Right lobe of liver (tissue), 6 donors: ENCODE measurements at regions not wholly inside any gene's neighbourhood (a gene's known extent, or its start where the extent isn't known, plus 50 kb on each side); places are given as distances from the start of the nearest gene placed in this dataset.

Experiments used
- ATAC-seq, 4 donors: fragments of 200-7000 bp; cut with Tn5 transposase; one replicate each; pipeline ENCODE4 v1.9.1; 2020; ENCODE audit warnings: mild to moderate bottlenecking in 4 of 4, moderate library complexity in 4 of 4
- DNase-seq, 3 donors: peaks; one replicate each; pipeline ENCODE4 v3.0.0-alpha.2; 2020
- H3K27ac ChIP-seq, 3 donors: fragments of 200-600 bp; one replicate each; pipeline ENCODE4 v1.8.0; 2022
- H3K27me3 ChIP-seq, 2 donors: fragments of 200-600 bp; one replicate each; pipeline ENCODE4 v1.8.0; 2022
- H3K36me3 ChIP-seq, 4 donors: fragments of 200-600 bp; sonication (generic) in 1 of 4; one replicate each; pipeline versions ENCODE4 v1.5.1 to v1.8.0; 2017 to 2022; ENCODE audit warnings: control low read depth in 1 of 4
- H3K4me1 ChIP-seq, 4 donors: fragments of 200-600 bp; sonication (generic) in 1 of 4; one replicate each; pipeline versions ENCODE4 v1.5.1 to v1.8.0; 2017 to 2022; ENCODE audit warnings: control low read depth in 1 of 4
- H3K4me3 ChIP-seq, 3 donors: fragments of 200-600 bp; one replicate each; pipeline ENCODE4 v1.8.0; 2022
- H3K9me3 ChIP-seq, 4 donors: fragments of 200-600 bp; sonication (generic) in 1 of 4; one replicate each; pipeline versions ENCODE4 v1.5.1 to v1.8.0; 2017 to 2022; ENCODE audit warnings: control low read depth in 1 of 4
- POLR2A ChIP-seq: fragments of 450-650 bp; IDR thresholded peaks from one replicate; pipeline ENCODE4 v1.6.1; 2017; ENCODE audit warnings: antibody characterized with exemption, mild to moderate bottlenecking
- WGBS: methylation state at CpG from one replicate; pipeline ENCODE4 v1.1.6; 2018; ENCODE audit warnings: low coverage, low lambda C conversion rate; ENCODE audit not compliant: insufficient coverage; ENCODE audit errors: missing lambda C conversion rate; 5-methylcytosine and 5-hydroxymethylcytosine counted together
- intact Hi-C, 2 donors: fragments of 100-400 bp; cut with DNase I; formaldehyde crosslinking; loops; one replicate each; pipeline versions ENCODE4 v1.11.2 to v1.14.1; 2022
- TF ChIP-seq, protein P1 (sequence below), 4 donors: fragments of 200-600 bp in 3 of 4; fragments of 450-650 bp in 1 of 4; IDR thresholded peaks; one replicate each; pipeline versions ENCODE4 v1.5.1 to v1.8.0; 2016 to 2022; ENCODE audit warnings: antibody characterized with exemption in 4 of 4, mild to moderate bottlenecking in 2 of 4
- donor health status: DM: no; HTN: yes; CAD: no.
- donor health status: DM: no; HTN: no; CAD: no.
- donor health status: DM: no; HTN: no; CAD: no.
- donor health status: DM: no; HTN: yes; CAD: no.
- donor health status: DM: no; HTN: yes; CAD: no.

- WGBS, result 76% methylated on average over 4 of the region's 4 CpGs
- intact Hi-C loops, result no loop called here
- no peak for DNase-seq
- no peak for TF ChIP-seq POLR2A
- TF ChIP-seq, protein P1, sequence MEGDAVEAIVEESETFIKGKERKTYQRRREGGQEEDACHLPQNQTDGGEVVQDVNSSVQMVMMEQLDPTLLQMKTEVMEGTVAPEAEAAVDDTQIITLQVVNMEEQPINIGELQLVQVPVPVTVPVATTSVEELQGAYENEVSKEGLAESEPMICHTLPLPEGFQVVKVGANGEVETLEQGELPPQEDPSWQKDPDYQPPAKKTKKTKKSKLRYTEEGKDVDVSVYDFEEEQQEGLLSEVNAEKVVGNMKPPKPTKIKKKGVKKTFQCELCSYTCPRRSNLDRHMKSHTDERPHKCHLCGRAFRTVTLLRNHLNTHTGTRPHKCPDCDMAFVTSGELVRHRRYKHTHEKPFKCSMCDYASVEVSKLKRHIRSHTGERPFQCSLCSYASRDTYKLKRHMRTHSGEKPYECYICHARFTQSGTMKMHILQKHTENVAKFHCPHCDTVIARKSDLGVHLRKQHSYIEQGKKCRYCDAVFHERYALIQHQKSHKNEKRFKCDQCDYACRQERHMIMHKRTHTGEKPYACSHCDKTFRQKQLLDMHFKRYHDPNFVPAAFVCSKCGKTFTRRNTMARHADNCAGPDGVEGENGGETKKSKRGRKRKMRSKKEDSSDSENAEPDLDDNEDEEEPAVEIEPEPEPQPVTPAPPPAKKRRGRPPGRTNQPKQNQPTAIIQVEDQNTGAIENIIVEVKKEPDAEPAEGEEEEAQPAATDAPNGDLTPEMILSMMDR (IDR thresholded peaks at IDR 0.05), result no peak
- Histone ChIP-seq H3K36me3 (no peaks in the 10 kb centered on the region), H3K9me3 (no peaks in the 10 kb centered on the region), H3K4me3 (no peak overlapping the region), H3K27ac (no peak overlapping the region), H3K27me3 (no peaks in the 10 kb centered on the region), H3K4me1 (no peaks in the 10 kb centered on the region)
- ATAC-seq, result no peak
These were observed 145.0 kb downstream of the CAAP1 start for GRCh38 chr9:26747611-26748010.

GRCh38 chr9:26746357-26747072, 146.1 kb downstream of the CAAP1 start:
- no peaks in the 10 kb centered on the region for H3K4me1 ChIP-seq
- no peaks in the 10 kb centered on the region for H3K9me3 ChIP-seq
- no peaks in the 10 kb centered on the region for H3K36me3 ChIP-seq
- no peaks in the 10 kb centered on the region for H3K27me3 ChIP-seq
- 82% methylated on average over 4 of the region's 4 CpGs for WGBS
- no peak overlapping the region for H3K27ac ChIP-seq
- H3K4me3 ChIP-seq, result no peak overlapping the region
- intact Hi-C loops, result no loop called here
- TF ChIP-seq, protein P1 (IDR thresholded peaks at IDR 0.05), result no peak
- TF ChIP-seq POLR2A, result no peak
- DNase-seq (no peak), ATAC-seq (peak in 1 of 4 donors; percentile 58)

- DNase-seq (no peak), ATAC-seq (no peak)
- Histone ChIP-seq H3K36me3 (no peaks in the 10 kb centered on the region), H3K27me3 (no peaks in the 10 kb centered on the region), H3K4me3 (no peak overlapping the region), H3K4me1 (no peaks in the 10 kb centered on the region), H3K9me3 (no peaks in the 10 kb centered on the region), H3K27ac (no peak overlapping the region)
- TF ChIP-seq, protein P1 (IDR thresholded peaks at IDR 0.05), result no peak
- TF ChIP-seq POLR2A, result no peak
- intact Hi-C loops, result no loop called here
- WGBS, result 82% methylated on average over 4 of the region's 4 CpGs
These were observed 147.5 kb downstream of the CAAP1 start for GRCh38 chr9:26745111-26745510.

GRCh38 chr9:26744191-26744965, 148.2 kb downstream of the CAAP1 start:
- WGBS, result 18% methylated on average over 2 of the region's 2 CpGs
- Histone ChIP-seq H3K27ac (no peak overlapping the region), H3K36me3 (no peaks in the 10 kb centered on the region), H3K27me3 (no peaks in the 10 kb centered on the region), H3K4me3 (no peak overlapping the region), H3K4me1 (no peaks in the 10 kb centered on the region), H3K9me3 (no peaks in the 10 kb centered on the region)
- ATAC-seq (peak in 3 of 4 donors; percentile 51 to 56 (median 52)), DNase-seq (no peak)
- intact Hi-C loops, result no loop called here
- TF ChIP-seq, protein P1 (IDR thresholded peaks at IDR 0.05), result peak; percentile 72 to 80 (median 79)
- TF ChIP-seq POLR2A, result no peak
